Keratinocyte (primary cell): ENCODE measurements at regions not wholly inside any gene's neighbourhood (a gene's known extent, or its start where the extent isn't known, plus 50 kb on each side); places are given as distances from the start of the nearest gene placed in this dataset.

ENCODE experiments used
- DNase-seq: peaks from one replicate; pipeline ENCODE4 v3.0.0-alpha.2; 2011; ENCODE audit warnings: low read depth, missing footprints, low spot score
- FAIRE-seq: peaks from 2 replicates; lab custom pipeline; 2011; peaks lifted over from hg19 to GRCh38; lab: Jason Lieb, UNC
- H2AFZ ChIP-seq: 2 replicates; pipeline ENCODE4 v1.6.0; 2012; ENCODE audit warnings: low read length, control low read depth, inconsistent platforms; ENCODE audit not compliant: control insufficient read depth
- H3K27ac ChIP-seq: 2 replicates; pipeline ENCODE4 v1.5.1; 2011; ENCODE audit warnings: low read length; ENCODE audit not compliant: control insufficient read depth, insufficient read depth
- H3K27me3 ChIP-seq: 3 replicates; pipeline ENCODE4 v1.6.0; 2011; ENCODE audit warnings: low read length; ENCODE audit not compliant: control insufficient read depth, insufficient read depth; ENCODE audit errors: extremely low read depth
- H3K36me3 ChIP-seq, 2 experiments: 2 replicates in 1 of 2; 3 replicates in 1 of 2; pipeline ENCODE4 v1.5.1; 2011; ENCODE audit warnings: low read length in 2 of 2, mild to moderate bottlenecking in 1 of 2; ENCODE audit not compliant: control insufficient read depth in 2 of 2, insufficient read depth in 2 of 2; ENCODE audit errors: extremely low read depth in 1 of 2
- H3K4me1 ChIP-seq: 3 replicates; pipeline ENCODE4 v1.5.1; 2011; ENCODE audit warnings: low read length; ENCODE audit not compliant: control insufficient read depth, insufficient read depth; ENCODE audit errors: extremely low read depth
- H3K4me2 ChIP-seq: 3 replicates; pipeline ENCODE4 v1.6.0; 2011; ENCODE audit warnings: low read depth, low read length; ENCODE audit not compliant: control insufficient read depth, insufficient read depth; ENCODE audit errors: extremely low read depth
- H3K4me3 ChIP-seq, 3 experiments: fragments of 200-600 bp in 1 of 3; sonication (generic) in 1 of 3; 2 replicates in 2 of 3; 3 replicates in 1 of 3; pipeline ENCODE4 v1.5.1; 2011 to 2016; ENCODE audit warnings: low read length in 3 of 3, mild to moderate bottlenecking in 3 of 3, control low read depth in 2 of 3, inconsistent platforms in 1 of 3, low read depth in 1 of 3, mixed read lengths in 1 of 3, mixed run types in 1 of 3, moderate library complexity in 1 of 3; ENCODE audit not compliant: control insufficient read depth in 2 of 3, insufficient read depth in 2 of 3; ENCODE audit errors: extremely low read depth in 1 of 3
- H3K79me2 ChIP-seq: 2 replicates; pipeline ENCODE4 v1.6.0; 2012; ENCODE audit warnings: low read length; ENCODE audit not compliant: control insufficient read depth, insufficient read depth
- H3K9ac ChIP-seq: 3 replicates; pipeline ENCODE4 v1.6.0; 2011; ENCODE audit warnings: low read length; ENCODE audit not compliant: control insufficient read depth, insufficient read depth; ENCODE audit errors: extremely low read depth
- H3K9me1 ChIP-seq: 3 replicates; pipeline ENCODE4 v1.6.0; 2011; ENCODE audit warnings: low read length; ENCODE audit not compliant: control insufficient read depth, insufficient read depth; ENCODE audit errors: extremely low read depth
- H3K9me3 ChIP-seq: 2 replicates; pipeline ENCODE4 v1.5.1; 2012; ENCODE audit warnings: low read depth, low read length; ENCODE audit not compliant: control insufficient read depth
- H4K20me1 ChIP-seq: 3 replicates; pipeline ENCODE4 v1.6.0; 2011; ENCODE audit warnings: low read length; ENCODE audit not compliant: control insufficient read depth, insufficient read depth; ENCODE audit errors: extremely low read depth
- CTCF ChIP-seq, 3 experiments: IDR thresholded peaks in 1 of 3; conservative IDR thresholded peaks in 1 of 3; optimal IDR thresholded peaks in 1 of 3; 2 replicates in 2 of 3; 3 replicates in 1 of 3; pipeline versions ENCODE3 to v1.5.1; 2011; ENCODE audit warnings: low read length in 3 of 3, mild to moderate bottlenecking in 3 of 3, moderate library complexity in 2 of 3, control low read depth in 1 of 3, inconsistent platforms in 1 of 3; ENCODE audit not compliant: insufficient read depth in 2 of 3; ENCODE audit errors: extremely low read depth in 1 of 3
- EZH2 ChIP-seq: IDR thresholded peaks from one replicate; pipeline ENCODE4 v1.6.1; 2012; ENCODE audit warnings: inconsistent platforms, mild to moderate bottlenecking, low read length, moderate library complexity
- dilution Hi-C: fragments of 300-500 bp; cut with MboI; formaldehyde crosslinking; loops from one replicate; pipeline ENCODE4 v1.7.0; 2020; ENCODE audit warnings: low sequenced_read_pairs; ENCODE audit not compliant: extremely low pct_ligation_motif_present

- H3K9me1 ChIP-seq, result no peaks in the 10 kb centered on the region
- TF ChIP-seq CTCF (optimal IDR thresholded peaks at IDR 0.05 in 1 of 3, IDR thresholded peaks at IDR 0.05 in 1 of 3, conservative IDR thresholded peaks at IDR 0.05 in 1 of 3; ENCODE audit: extremely low read depth in 1 of 3, insufficient read depth in 2 of 3, low read length in 3 of 3) (no peak), EZH2 (no peak)
- no peak overlapping the region for H3K27ac ChIP-seq
- H2AFZ ChIP-seq, result no peak overlapping the region
- H3K4me3 ChIP-seq, result no peak overlapping the region
- no peaks in the 10 kb centered on the region for H3K9me3 ChIP-seq
- peaks cover 8% of the 10 kb centered on the region for H3K4me1 ChIP-seq
- H3K27me3 ChIP-seq, result no peaks in the 10 kb centered on the region
- no peak for FAIRE-seq
- H4K20me1 ChIP-seq, result no peaks in the 10 kb centered on the region
- H3K4me2 ChIP-seq, result no peak overlapping the region
- no peak for DNase-seq
- H3K79me2 ChIP-seq, result no peaks in the 10 kb centered on the region
- dilution Hi-C loops, result no loop called here
- no peaks in the 10 kb centered on the region for H3K36me3 ChIP-seq
- no peak overlapping the region for H3K9ac ChIP-seq
Measured at GRCh38 chr4:163688856-163689255, 194.4 kb downstream of the TMA16 start.

GRCh38 chr4:163693211-163693610 lies 198.7 kb downstream of the TMA16 start:
- H4K20me1 ChIP-seq, result no peaks in the 10 kb centered on the region
- peaks cover 16% of the 10 kb centered on the region for H3K4me1 ChIP-seq
- no peak overlapping the region for H3K4me2 ChIP-seq
- peaks cover 2% of the 10 kb centered on the region for H3K9me3 ChIP-seq
- H3K27ac ChIP-seq, result no peak overlapping the region
- H3K4me3 ChIP-seq, result no peak overlapping the region
- FAIRE-seq (peak; percentile 53), DNase-seq (no peak)
- no peak overlapping the region for H2AFZ ChIP-seq
- H3K9ac ChIP-seq, result no peak overlapping the region
- no peaks in the 10 kb centered on the region for H3K27me3 ChIP-seq
- H3K36me3 ChIP-seq, result no peaks in the 10 kb centered on the region
- no peaks in the 10 kb centered on the region for H3K79me2 ChIP-seq
- TF ChIP-seq CTCF (optimal IDR thresholded peaks at IDR 0.05 in 1 of 3, IDR thresholded peaks at IDR 0.05 in 1 of 3, conservative IDR thresholded peaks at IDR 0.05 in 1 of 3; ENCODE audit: extremely low read depth in 1 of 3, insufficient read depth in 2 of 3, low read length in 3 of 3), result no peak
- TF ChIP-seq EZH2, result no peak
- H3K9me1 ChIP-seq, result no peaks in the 10 kb centered on the region
- dilution Hi-C loops, result no loop called here
